ENCODE measurements at regions not wholly inside any gene's neighbourhood (a gene's known extent, or its start where the extent isn't known, plus 50 kb on each side); places are given as distances from the start of the nearest gene placed in this dataset.
"Not testable (repeated sequence)": the region's sequence is repeated elsewhere in the genome, so short reads cannot be mapped to it uniquely, and the experiment has no call there.

GRCh38 chr4:1521821-1522361 lies 115.6 kb upstream of the NKX1-1 start:
- DNase-seq (ENCODE audit: insufficient read length, low spot score) (no peak), FAIRE-seq (no peak)
- TF ChIP-seq TAF1 (IDR thresholded peaks at IDR 0.05; ENCODE audit: low read depth, low read length) (no peak), PAX5 (IDR thresholded peaks at IDR 0.05; ENCODE audit: insufficient read depth, low read length, severe bottlenecking) (no peak), SPI1 (IDR thresholded peaks at IDR 0.05; ENCODE audit: low read depth, low read length) (no peak), POLR2A (IDR thresholded peaks at IDR 0.05; ENCODE audit: low read depth, low read length) (no peak), POU2F2 (IDR thresholded peaks at IDR 0.05; ENCODE audit: low read depth, low read length) (no peak), POLR2AphosphoS5 (IDR thresholded peaks at IDR 0.05; ENCODE audit: low read depth, low read length) (no peak)

- not testable (repeated sequence) for DNase-seq (ENCODE audit: insufficient read length, low spot score); FAIRE-seq
Observed at GRCh38 chr4:1520795-1521576, 114.7 kb upstream of the NKX1-1 start.

- TF ChIP-seq PAX5 (IDR thresholded peaks at IDR 0.05; ENCODE audit: insufficient read depth, low read length, severe bottlenecking) (no peak), POLR2AphosphoS5 (IDR thresholded peaks at IDR 0.05; ENCODE audit: low read depth, low read length) (no peak), POLR2A (IDR thresholded peaks at IDR 0.05; ENCODE audit: low read depth, low read length) (no peak), SPI1 (IDR thresholded peaks at IDR 0.05; ENCODE audit: low read depth, low read length) (no peak), TAF1 (IDR thresholded peaks at IDR 0.05; ENCODE audit: low read depth, low read length) (no peak), POU2F2 (IDR thresholded peaks at IDR 0.05; ENCODE audit: low read depth, low read length) (no peak)
- no peak for FAIRE-seq
- DNase-seq (ENCODE audit: insufficient read length, low spot score), result no peak
Observed at GRCh38 chr4:1519787-1520661, 113.8 kb upstream of the NKX1-1 start.

- TF ChIP-seq POLR2A (IDR thresholded peaks at IDR 0.05; ENCODE audit: low read depth, low read length) (no peak), TAF1 (IDR thresholded peaks at IDR 0.05; ENCODE audit: low read depth, low read length) (no peak), PAX5 (IDR thresholded peaks at IDR 0.05; ENCODE audit: insufficient read depth, low read length, severe bottlenecking) (no peak), POLR2AphosphoS5 (IDR thresholded peaks at IDR 0.05; ENCODE audit: low read depth, low read length) (no peak), POU2F2 (IDR thresholded peaks at IDR 0.05; ENCODE audit: low read depth, low read length) (no peak), SPI1 (IDR thresholded peaks at IDR 0.05; ENCODE audit: low read depth, low read length) (no peak)
- FAIRE-seq (no peak), DNase-seq (ENCODE audit: insufficient read length, low spot score) (no peak)
Observed at GRCh38 chr4:1518997-1519700, 112.9 kb upstream of the NKX1-1 start.

- no peak for DNase-seq (ENCODE audit: insufficient read length, low spot score)
- no peak for TF ChIP-seq POLR2A (IDR thresholded peaks at IDR 0.05; ENCODE audit: low read depth, low read length)
- no peak for FAIRE-seq
Observed at GRCh38 chr4:1517592-1518411, 111.6 kb upstream of the NKX1-1 start.

- no peak for DNase-seq (ENCODE audit: insufficient read length, low spot score)
- TF ChIP-seq PAX5 (IDR thresholded peaks at IDR 0.05; ENCODE audit: insufficient read depth, low read length, severe bottlenecking) (no peak), SPI1 (IDR thresholded peaks at IDR 0.05; ENCODE audit: low read depth, low read length) (no peak), POLR2AphosphoS5 (IDR thresholded peaks at IDR 0.05; ENCODE audit: low read depth, low read length) (no peak), POU2F2 (IDR thresholded peaks at IDR 0.05; ENCODE audit: low read depth, low read length) (no peak), POLR2A (IDR thresholded peaks at IDR 0.05; ENCODE audit: low read depth, low read length) (no peak), TAF1 (IDR thresholded peaks at IDR 0.05; ENCODE audit: low read depth, low read length) (no peak)
- no peak for FAIRE-seq
Observed at GRCh38 chr4:1516881-1517480, 110.7 kb upstream of the NKX1-1 start.

GRCh38 chr4:1516261-1516660 lies 110.0 kb upstream of the NKX1-1 start:
- no peak for TF ChIP-seq POLR2AphosphoS5 (IDR thresholded peaks at IDR 0.05; ENCODE audit: low read depth, low read length)
- no peak for TF ChIP-seq TAF1 (IDR thresholded peaks at IDR 0.05; ENCODE audit: low read depth, low read length)
- TF ChIP-seq POLR2A (IDR thresholded peaks at IDR 0.05; ENCODE audit: low read depth, low read length), result no peak
- no peak for TF ChIP-seq SPI1 (IDR thresholded peaks at IDR 0.05; ENCODE audit: low read depth, low read length)
- DNase-seq (ENCODE audit: insufficient read length, low spot score) (no peak), FAIRE-seq (no peak)

- no peak for TF ChIP-seq SPI1 (IDR thresholded peaks at IDR 0.05; ENCODE audit: low read depth, low read length)
- no peak for TF ChIP-seq TAF1 (IDR thresholded peaks at IDR 0.05; ENCODE audit: low read depth, low read length)
- TF ChIP-seq POU2F2 (IDR thresholded peaks at IDR 0.05; ENCODE audit: low read depth, low read length), result no peak
- TF ChIP-seq PAX5 (IDR thresholded peaks at IDR 0.05; ENCODE audit: insufficient read depth, low read length, severe bottlenecking), result no peak
- no peak for TF ChIP-seq POLR2A (IDR thresholded peaks at IDR 0.05; ENCODE audit: low read depth, low read length)
- TF ChIP-seq POLR2AphosphoS5 (IDR thresholded peaks at IDR 0.05; ENCODE audit: low read depth, low read length), result no peak
- FAIRE-seq (no peak), DNase-seq (ENCODE audit: insufficient read length, low spot score) (no peak)
Observed at GRCh38 chr4:1515763-1516162, 109.5 kb upstream of the NKX1-1 start.

Measured in GM12891 (cell line).